ENCODE measurements at regions not wholly inside any gene's neighbourhood (a gene's known extent, or its start where the extent isn't known, plus 50 kb on each side); places are given as distances from the start of the nearest gene placed in this dataset.

- POLR2A ChIA-PET = no interaction called here
- CTCF ChIA-PET = no interaction called here
- TF ChIP-seq SUZ12 (IDR thresholded peaks at IDR 0.05) = no peak
- TF ChIP-seq FOXA1 (IDR thresholded peaks at IDR 0.05) = no peak
- TF ChIP-seq HDGF (IDR thresholded peaks at IDR 0.05; ENCODE audit: borderline replicate concordance) = no peak
- TF ChIP-seq, protein P1, sequence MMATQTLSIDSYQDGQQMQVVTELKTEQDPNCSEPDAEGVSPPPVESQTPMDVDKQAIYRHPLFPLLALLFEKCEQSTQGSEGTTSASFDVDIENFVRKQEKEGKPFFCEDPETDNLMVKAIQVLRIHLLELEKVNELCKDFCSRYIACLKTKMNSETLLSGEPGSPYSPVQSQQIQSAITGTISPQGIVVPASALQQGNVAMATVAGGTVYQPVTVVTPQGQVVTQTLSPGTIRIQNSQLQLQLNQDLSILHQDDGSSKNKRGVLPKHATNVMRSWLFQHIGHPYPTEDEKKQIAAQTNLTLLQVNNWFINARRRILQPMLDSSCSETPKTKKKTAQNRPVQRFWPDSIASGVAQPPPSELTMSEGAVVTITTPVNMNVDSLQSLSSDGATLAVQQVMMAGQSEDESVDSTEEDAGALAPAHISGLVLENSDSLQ (IDR thresholded peaks at IDR 0.05) = no peak
- TF ChIP-seq ARNT (IDR thresholded peaks at IDR 0.05) = no peak
- TF ChIP-seq LEF1 (IDR thresholded peaks at IDR 0.05; ENCODE audit: borderline replicate concordance) = no peak
- TF ChIP-seq CTBP1 (IDR thresholded peaks at IDR 0.05; ENCODE audit: borderline replicate concordance) = no peak
- TF ChIP-seq SP1 (IDR thresholded peaks at IDR 0.05) = no peak
- no peak for DNase-seq (ENCODE audit: extremely low spot score)
These were observed 542.7 kb downstream of the SLC16A7 start for GRCh38 chr12:60138526-60138925.

- ChIA-PET CTCF (no interaction called here), POLR2A (no interaction called here)
- TF ChIP-seq FOXK2 (IDR thresholded peaks at IDR 0.05) (no peak), ELF4 (IDR thresholded peaks at IDR 0.05) (no peak), FOXA1 (IDR thresholded peaks at IDR 0.05) (no peak), LEF1 (IDR thresholded peaks at IDR 0.05; ENCODE audit: borderline replicate concordance) (no peak), BHLHE40 (IDR thresholded peaks at IDR 0.05; ENCODE audit: borderline replicate concordance) (no peak), FOXM1 (IDR thresholded peaks at IDR 0.05; ENCODE audit: borderline replicate concordance) (no peak), SP1 (IDR thresholded peaks at IDR 0.05) (no peak), L3MBTL2 (conservative IDR thresholded peaks at IDR 0.05) (no peak), NFRKB (IDR thresholded peaks at IDR 0.05) (no peak), CTBP1 (IDR thresholded peaks at IDR 0.05; ENCODE audit: borderline replicate concordance) (no peak), ZNF384 (IDR thresholded peaks at IDR 0.05) (no peak)
- DNase-seq (ENCODE audit: extremely low spot score) = no peak
These were observed 548.6 kb downstream of the SLC16A7 start for GRCh38 chr12:60144395-60144794.

DNA sequence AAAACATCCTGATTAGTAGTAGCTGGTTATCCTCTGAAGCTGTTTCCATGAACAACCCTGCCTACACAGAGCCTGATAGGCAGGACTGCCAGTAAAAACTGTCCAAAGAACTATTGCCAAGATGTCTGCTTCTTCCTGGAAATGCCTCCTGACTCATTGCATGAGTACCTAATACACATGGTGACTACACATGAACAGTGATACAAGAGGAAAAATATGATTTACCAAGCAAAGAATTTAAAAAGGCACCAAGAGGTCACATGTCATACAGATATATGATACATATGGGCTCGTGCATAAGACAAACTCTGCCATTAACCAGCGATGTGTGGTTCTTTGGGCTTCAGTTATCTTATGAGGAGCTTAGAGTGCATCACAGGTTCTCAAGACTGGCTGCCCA is 552.3 kb downstream of the SLC16A7 start:
- CTCF ChIA-PET = no interaction called here
- no peak for DNase-seq (ENCODE audit: extremely low spot score)
- POLR2A ChIA-PET = no interaction called here

DNA sequence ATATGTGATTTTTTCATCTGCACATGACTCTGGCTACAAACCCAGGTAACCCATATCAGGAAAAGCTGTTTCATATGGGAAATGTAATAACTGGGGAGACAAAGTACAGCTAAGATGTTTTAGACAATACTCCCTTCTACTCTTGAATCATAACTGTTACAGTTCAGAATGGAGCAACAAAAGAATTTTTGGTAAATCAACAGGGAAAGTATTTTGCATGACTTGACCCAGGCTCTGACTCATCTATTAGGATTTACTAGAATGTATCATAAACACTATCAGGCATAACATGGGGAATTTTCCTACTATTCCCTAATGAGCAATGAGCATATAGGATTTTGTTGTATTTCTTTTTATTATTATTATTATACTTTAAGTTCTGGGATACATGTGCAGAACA is 553.0 kb downstream of the SLC16A7 start:
- POLR2A ChIA-PET = no interaction called here
- DNase-seq (ENCODE audit: extremely low spot score) = no peak
- TF ChIP-seq ELF4 (IDR thresholded peaks at IDR 0.05) (no peak), L3MBTL2 (conservative IDR thresholded peaks at IDR 0.05) (no peak), HDGF (IDR thresholded peaks at IDR 0.05; ENCODE audit: borderline replicate concordance) (no peak), SUZ12 (IDR thresholded peaks at IDR 0.05) (no peak), TARDBP (IDR thresholded peaks at IDR 0.05) (no peak), NFRKB (IDR thresholded peaks at IDR 0.05) (no peak), LEF1 (IDR thresholded peaks at IDR 0.05; ENCODE audit: borderline replicate concordance) (no peak), SP1 (IDR thresholded peaks at IDR 0.05) (no peak), BHLHE40 (IDR thresholded peaks at IDR 0.05; ENCODE audit: borderline replicate concordance) (no peak)
- TF ChIP-seq, protein P1 (IDR thresholded peaks at IDR 0.05) = no peak
- CTCF ChIA-PET = no interaction called here

More for the DNA sequence above, 552.3 kb downstream of the SLC16A7 start:
- TF ChIP-seq ZNF384 (IDR thresholded peaks at IDR 0.05) (no peak), ELF4 (IDR thresholded peaks at IDR 0.05) (no peak), SP1 (IDR thresholded peaks at IDR 0.05) (no peak), FOXM1 (IDR thresholded peaks at IDR 0.05; ENCODE audit: borderline replicate concordance) (no peak), LEF1 (IDR thresholded peaks at IDR 0.05; ENCODE audit: borderline replicate concordance) (no peak), HDGF (IDR thresholded peaks at IDR 0.05; ENCODE audit: borderline replicate concordance) (no peak)
- TF ChIP-seq, protein P1 (IDR thresholded peaks at IDR 0.05) = no peak

DNA sequence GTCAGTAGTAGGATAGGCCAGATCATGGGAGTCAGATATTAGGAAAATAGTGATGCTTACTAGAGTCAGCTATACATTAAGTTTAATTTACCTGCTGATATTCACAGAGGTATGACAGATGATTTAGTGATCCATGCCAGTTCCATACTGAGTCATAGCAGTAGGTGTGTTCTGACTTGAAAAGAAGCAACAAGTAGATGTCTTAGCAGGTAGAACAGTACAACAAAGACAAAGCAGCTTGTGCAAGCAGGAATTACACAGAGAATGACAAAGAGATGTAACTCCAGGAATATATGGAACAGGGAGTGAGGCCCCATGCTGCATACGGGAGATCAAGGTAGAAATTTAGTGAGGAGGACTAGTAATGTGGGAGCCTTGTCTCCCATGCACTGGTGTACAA is 556.9 kb downstream of the SLC16A7 start:
- POLR2A ChIA-PET = no interaction called here
- CTCF ChIA-PET = no interaction called here
- no peak for DNase-seq (ENCODE audit: extremely low spot score)
- TF ChIP-seq FOXK2 (IDR thresholded peaks at IDR 0.05) (no peak), CTBP1 (IDR thresholded peaks at IDR 0.05; ENCODE audit: borderline replicate concordance) (no peak), ELF4 (IDR thresholded peaks at IDR 0.05) (no peak), ARNT (IDR thresholded peaks at IDR 0.05) (no peak), BHLHE40 (IDR thresholded peaks at IDR 0.05; ENCODE audit: borderline replicate concordance) (no peak), NFRKB (IDR thresholded peaks at IDR 0.05) (no peak), FOXA1 (IDR thresholded peaks at IDR 0.05) (no peak), L3MBTL2 (conservative IDR thresholded peaks at IDR 0.05) (no peak), SUZ12 (IDR thresholded peaks at IDR 0.05) (no peak), LEF1 (IDR thresholded peaks at IDR 0.05; ENCODE audit: borderline replicate concordance) (no peak), SP1 (IDR thresholded peaks at IDR 0.05) (no peak), HDGF (IDR thresholded peaks at IDR 0.05; ENCODE audit: borderline replicate concordance) (no peak), ZNF384 (IDR thresholded peaks at IDR 0.05) (no peak), FOXM1 (IDR thresholded peaks at IDR 0.05; ENCODE audit: borderline replicate concordance) (no peak), TARDBP (IDR thresholded peaks at IDR 0.05) (no peak)
- TF ChIP-seq, protein P1 (IDR thresholded peaks at IDR 0.05) = no peak

DNA sequence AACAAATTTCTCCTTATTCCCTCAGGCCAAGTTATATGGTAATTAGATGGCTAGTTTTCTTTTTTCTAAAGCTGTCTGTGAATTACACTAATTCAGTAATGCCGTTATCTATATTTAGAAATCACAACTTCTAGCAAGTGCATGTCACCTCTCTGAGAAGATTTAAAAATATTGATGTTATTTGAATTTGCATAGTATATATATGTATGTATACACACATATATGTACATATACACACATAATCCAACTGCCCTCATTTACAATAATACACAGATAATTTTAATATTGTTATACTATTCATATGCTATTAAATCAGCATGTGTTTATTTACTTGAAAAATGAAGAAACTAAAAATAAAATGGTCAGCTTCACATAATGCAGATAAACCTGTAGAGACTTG is 563.9 kb downstream of the SLC16A7 start:
- TF ChIP-seq ELF4 (IDR thresholded peaks at IDR 0.05) (no peak), SP1 (IDR thresholded peaks at IDR 0.05) (no peak), BHLHE40 (IDR thresholded peaks at IDR 0.05; ENCODE audit: borderline replicate concordance) (no peak), HDGF (IDR thresholded peaks at IDR 0.05; ENCODE audit: borderline replicate concordance) (no peak), LEF1 (IDR thresholded peaks at IDR 0.05; ENCODE audit: borderline replicate concordance) (no peak), L3MBTL2 (conservative IDR thresholded peaks at IDR 0.05) (no peak), CTBP1 (IDR thresholded peaks at IDR 0.05; ENCODE audit: borderline replicate concordance) (no peak), FOXK2 (IDR thresholded peaks at IDR 0.05) (no peak), SUZ12 (IDR thresholded peaks at IDR 0.05) (no peak)
- CTCF ChIA-PET = no interaction called here
- no peak for DNase-seq (ENCODE audit: extremely low spot score)
- POLR2A ChIA-PET = no interaction called here

All from HEK293T (cell line).